ENCODE measurements at regions not wholly inside any gene's neighbourhood (a gene's known extent, or its start where the extent isn't known, plus 50 kb on each side); places are given as distances from the start of the nearest gene placed in this dataset.
"Not testable (repeated sequence)": the region's sequence is repeated elsewhere in the genome, so short reads cannot be mapped to it uniquely, and the experiment has no call there.

- TF ChIP-seq, protein P1, sequence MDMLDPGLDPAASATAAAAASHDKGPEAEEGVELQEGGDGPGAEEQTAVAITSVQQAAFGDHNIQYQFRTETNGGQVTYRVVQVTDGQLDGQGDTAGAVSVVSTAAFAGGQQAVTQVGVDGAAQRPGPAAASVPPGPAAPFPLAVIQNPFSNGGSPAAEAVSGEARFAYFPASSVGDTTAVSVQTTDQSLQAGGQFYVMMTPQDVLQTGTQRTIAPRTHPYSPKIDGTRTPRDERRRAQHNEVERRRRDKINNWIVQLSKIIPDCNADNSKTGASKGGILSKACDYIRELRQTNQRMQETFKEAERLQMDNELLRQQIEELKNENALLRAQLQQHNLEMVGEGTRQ (IDR thresholded peaks at IDR 0.05; ENCODE audit: low read depth, low read length) = not testable (repeated sequence)
- not testable (repeated sequence) for TF ChIP-seq CTCF (conservative IDR thresholded peaks at IDR 0.05; ENCODE audit: low read depth, low read length)
These were observed 271.9 kb upstream of the NRSN1 start for GRCh38 chr6:23854154-23854553.
